ENCODE measurements at regions not wholly inside any gene's neighbourhood (a gene's known extent, or its start where the extent isn't known, plus 50 kb on each side); places are given as distances from the start of the nearest gene placed in this dataset.
"Not testable (repeated sequence)": the region's sequence is repeated elsewhere in the genome, so short reads cannot be mapped to it uniquely, and the experiment has no call there.

DNA sequence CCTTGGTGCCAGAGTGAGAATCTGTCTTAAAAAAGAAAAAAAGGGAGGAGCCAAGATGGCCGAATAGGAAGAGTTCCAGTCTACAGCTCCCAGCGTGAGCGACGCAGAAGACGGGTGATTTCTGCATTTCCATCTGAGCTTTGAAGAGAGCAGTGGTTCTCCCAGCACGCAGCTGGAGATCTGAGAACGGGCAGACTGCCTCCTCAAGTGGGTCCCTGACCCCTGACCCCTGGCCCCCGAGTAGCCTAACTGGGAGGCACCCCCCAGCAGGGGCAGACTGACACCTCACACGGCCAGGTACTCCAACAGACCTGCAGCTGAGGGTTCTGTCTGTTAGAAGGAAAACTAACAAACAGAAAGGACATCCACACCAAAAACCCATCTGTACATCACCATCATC lies 937.9 kb upstream of the ZNF722 start:
- TF ChIP-seq, protein P1, sequence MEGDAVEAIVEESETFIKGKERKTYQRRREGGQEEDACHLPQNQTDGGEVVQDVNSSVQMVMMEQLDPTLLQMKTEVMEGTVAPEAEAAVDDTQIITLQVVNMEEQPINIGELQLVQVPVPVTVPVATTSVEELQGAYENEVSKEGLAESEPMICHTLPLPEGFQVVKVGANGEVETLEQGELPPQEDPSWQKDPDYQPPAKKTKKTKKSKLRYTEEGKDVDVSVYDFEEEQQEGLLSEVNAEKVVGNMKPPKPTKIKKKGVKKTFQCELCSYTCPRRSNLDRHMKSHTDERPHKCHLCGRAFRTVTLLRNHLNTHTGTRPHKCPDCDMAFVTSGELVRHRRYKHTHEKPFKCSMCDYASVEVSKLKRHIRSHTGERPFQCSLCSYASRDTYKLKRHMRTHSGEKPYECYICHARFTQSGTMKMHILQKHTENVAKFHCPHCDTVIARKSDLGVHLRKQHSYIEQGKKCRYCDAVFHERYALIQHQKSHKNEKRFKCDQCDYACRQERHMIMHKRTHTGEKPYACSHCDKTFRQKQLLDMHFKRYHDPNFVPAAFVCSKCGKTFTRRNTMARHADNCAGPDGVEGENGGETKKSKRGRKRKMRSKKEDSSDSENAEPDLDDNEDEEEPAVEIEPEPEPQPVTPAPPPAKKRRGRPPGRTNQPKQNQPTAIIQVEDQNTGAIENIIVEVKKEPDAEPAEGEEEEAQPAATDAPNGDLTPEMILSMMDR (IDR thresholded peaks at IDR 0.05), result not testable (repeated sequence)
- TF ChIP-seq, protein P2, sequence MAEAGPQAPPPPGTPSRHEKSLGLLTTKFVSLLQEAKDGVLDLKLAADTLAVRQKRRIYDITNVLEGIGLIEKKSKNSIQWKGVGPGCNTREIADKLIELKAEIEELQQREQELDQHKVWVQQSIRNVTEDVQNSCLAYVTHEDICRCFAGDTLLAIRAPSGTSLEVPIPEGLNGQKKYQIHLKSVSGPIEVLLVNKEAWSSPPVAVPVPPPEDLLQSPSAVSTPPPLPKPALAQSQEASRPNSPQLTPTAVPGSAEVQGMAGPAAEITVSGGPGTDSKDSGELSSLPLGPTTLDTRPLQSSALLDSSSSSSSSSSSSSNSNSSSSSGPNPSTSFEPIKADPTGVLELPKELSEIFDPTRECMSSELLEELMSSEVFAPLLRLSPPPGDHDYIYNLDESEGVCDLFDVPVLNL (CRISPR knock-in tag; IDR thresholded peaks at IDR 0.05; ENCODE audit: borderline replicate concordance, low read depth), result not testable (repeated sequence)
- TF ChIP-seq, protein P3, sequence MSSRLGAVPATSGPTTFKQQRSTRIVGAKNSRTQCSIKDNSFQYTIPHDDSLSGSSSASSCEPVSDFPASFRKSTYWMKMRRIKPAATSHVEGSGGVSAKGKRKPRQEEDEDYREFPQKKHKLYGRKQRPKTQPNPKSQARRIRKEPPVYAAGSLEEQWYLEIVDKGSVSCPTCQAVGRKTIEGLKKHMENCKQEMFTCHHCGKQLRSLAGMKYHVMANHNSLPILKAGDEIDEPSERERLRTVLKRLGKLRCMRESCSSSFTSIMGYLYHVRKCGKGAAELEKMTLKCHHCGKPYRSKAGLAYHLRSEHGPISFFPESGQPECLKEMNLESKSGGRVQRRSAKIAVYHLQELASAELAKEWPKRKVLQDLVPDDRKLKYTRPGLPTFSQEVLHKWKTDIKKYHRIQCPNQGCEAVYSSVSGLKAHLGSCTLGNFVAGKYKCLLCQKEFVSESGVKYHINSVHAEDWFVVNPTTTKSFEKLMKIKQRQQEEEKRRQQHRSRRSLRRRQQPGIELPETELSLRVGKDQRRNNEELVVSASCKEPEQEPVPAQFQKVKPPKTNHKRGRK (CRISPR knock-in tag; IDR thresholded peaks at IDR 0.05; ENCODE audit: borderline replicate concordance), result not testable (repeated sequence)
- TF ChIP-seq NFE2L1 (CRISPR knock-in tag; IDR thresholded peaks at IDR 0.05), result not testable (repeated sequence)

All from WTC11 (cell line).